NCI-H82 treated with DMSO at 0.1 percent for 48 hours (cell line): ENCODE measurements at regions not wholly inside any gene's neighbourhood (a gene's known extent, or its start where the extent isn't known, plus 50 kb on each side); places are given as distances from the start of the nearest gene placed in this dataset.

Experiments
- DNase-seq: peaks from one replicate; lab custom pipeline; 2025; ENCODE audit not compliant: unreplicated experiment; lab: John Stamatoyannopoulos, UW

- DNase-seq = no peak
Observed at GRCh38 chr16:5838071-5838470, 740.5 kb upstream of the EEF2KMT start.

DNA sequence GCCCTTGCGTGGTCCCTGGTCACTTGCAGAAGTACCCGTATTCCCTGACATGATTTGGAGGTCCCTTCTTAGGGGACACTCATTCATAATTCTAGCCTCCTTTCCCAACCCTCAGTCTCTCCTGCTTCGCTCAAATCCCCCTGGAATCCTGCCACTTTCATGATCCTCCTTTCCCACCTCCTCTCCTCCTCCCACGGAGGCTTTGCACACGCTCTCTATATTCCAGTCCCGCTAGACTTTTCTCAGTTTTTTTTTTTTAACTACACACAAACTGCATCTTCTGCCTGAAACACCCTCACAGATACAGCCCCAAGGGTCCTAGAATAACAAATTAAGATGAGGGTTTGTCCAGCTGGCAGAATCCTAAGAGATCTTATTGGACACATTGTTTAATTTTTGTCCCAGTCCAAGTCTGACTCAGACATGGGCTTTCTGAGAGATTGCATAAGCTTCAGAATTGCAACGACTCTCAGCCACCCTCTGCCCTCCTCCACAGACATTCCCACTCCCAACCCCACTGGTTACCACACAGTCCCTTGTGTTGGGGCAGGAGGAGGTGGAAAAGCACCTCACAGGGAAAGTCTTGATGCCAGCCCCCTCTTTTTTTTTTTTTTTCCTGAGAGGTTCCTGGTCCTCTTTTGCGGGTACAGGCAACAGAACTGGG, 739.5 kb upstream of the EEF2KMT start:
- no peak for DNase-seq

DNA sequence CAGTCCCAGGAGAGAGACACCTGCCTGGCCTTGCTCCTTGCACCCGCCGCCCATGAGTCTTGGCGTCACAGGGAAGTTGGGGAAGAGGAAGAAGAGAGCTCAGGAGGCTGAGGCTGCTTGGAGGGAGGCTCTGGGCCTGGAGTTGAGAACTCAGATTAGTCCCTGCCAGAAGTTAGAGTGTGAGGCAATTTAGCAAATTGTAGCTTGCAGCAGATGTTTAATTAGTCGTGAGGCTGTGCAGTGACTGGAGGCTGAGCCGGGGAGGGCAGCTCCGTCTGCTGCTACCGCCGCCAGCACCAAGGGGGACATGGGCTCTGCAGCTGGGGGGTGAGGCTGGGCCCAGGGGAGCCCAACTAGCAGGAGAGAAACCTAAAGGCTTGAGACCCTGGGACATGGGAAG, 738.3 kb upstream of the EEF2KMT start:
- peak; percentile 30 for DNase-seq

GRCh38 chr16:5826332-5826731, 728.7 kb upstream of the EEF2KMT start:
- no peak for DNase-seq

DNA sequence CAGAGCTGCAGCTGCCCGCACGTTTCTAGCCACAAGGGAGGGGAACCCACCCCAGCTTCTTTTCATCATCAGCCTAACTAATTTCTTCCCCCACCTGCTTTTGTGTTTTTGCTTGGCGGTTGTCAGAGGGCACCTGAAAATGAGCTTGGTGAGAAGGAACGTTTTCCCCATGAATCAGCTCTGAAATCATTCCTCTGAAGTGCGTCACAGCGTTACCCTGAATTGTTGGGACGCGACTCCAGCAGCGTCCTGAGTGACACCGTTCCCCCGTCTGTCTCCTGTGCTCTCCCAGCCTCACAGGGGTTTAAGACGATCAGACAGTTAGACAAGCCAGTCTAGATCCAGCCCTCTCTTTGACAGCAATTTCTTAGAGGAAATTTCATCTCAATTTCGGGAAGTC, 722.9 kb upstream of the EEF2KMT start:
- DNase-seq = no peak

GRCh38 chr16:5815570-5816237, 718.1 kb upstream of the EEF2KMT start:
- DNase-seq = no peak

DNA sequence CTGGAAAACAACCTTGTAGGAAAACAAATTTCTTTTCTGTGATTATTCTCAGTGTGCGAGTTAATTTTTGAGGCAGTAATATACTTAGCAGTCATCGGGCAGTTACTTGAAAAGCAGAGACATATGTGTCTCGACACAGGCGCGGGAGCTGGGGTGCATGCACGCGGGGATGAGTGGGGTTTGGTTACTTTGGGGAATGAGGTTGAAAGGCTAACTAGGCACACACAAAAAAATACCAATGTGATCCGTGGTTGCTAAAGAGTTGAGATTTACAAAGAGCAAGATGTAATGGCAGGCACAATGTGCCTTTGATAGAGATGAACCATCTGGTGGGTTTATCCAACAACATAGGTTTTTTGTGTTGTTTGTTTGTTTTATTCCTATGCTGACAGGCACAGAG, 703.8 kb upstream of the EEF2KMT start:
- DNase-seq = no peak

DNA sequence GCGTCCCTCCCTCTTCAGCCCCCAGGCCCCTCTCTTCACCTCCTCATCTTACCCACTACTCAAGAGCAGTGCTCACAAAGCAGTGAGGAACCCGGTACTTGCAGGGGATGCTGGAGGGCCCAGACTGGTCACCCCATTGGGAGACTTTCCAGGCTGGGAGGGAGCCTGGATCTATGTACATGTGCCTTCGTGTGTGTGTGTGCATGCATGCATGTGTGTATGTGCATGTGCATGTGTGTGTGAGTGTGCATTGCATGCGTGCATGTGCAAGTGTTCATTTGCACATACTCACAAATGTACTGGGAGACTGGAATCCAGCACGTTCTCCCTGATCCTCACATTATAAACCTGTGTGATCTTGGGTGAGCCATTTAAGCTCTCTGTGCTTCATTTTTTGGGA, 696.0 kb upstream of the EEF2KMT start:
- DNase-seq = no peak

DNA sequence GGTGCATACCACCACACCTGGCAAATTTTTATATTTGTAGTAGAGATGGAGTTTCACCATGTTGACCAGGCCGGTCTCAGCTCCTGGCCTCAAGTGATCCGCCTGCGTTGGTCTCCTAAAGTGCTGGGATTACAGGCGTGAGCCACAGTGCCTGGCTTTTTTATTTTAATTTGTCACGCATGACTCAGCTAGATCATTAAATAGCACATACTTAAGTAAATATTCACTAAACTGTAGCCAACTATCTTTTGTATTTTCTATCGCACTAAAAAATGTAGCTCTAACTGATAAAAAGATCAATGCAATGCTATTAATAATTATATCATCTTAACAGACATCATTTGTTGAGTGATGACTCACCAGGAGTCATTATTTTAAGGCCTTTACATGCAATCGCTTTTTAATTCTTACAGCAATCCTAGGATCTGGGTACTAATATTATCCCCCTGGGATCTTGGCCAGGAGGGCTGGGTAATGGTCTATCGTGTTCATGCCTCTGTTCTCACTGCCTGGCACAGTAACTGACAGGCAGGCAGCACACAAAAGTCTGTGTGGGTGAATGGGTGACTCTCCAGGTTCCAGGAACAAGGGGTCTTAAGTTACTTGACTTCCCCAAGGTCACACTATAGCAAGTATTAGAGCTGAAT, 693.5 kb upstream of the EEF2KMT start:
- no peak for DNase-seq

DNA sequence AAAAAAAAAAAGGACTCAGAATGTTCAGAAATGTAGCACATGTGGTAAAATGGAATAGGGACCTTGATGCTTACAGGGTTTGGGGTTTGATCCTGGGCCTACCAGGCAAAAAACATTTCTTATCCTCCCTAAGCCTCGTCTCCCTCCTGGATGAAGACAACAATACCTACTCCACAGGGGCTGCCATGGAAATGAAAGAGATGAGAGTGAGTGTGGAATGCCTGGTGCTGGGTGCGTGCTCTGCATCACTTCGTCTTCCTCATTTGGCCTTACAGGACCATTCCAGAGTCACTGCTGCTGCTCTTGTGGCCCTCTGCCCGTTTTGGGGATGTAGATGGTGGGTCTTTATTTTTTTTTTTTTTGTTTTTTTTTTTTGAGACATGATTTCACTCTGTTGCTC, 692.9 kb upstream of the EEF2KMT start:
- no peak for DNase-seq

GRCh38 chr16:5789033-5789432, 691.4 kb upstream of the EEF2KMT start:
- DNase-seq = peak; percentile 43

GRCh38 chr16:5781436-5781835, 683.8 kb upstream of the EEF2KMT start:
- no peak for DNase-seq

- DNase-seq = no peak
Observed at GRCh38 chr16:5776876-5777275, 679.3 kb upstream of the EEF2KMT start.

DNA sequence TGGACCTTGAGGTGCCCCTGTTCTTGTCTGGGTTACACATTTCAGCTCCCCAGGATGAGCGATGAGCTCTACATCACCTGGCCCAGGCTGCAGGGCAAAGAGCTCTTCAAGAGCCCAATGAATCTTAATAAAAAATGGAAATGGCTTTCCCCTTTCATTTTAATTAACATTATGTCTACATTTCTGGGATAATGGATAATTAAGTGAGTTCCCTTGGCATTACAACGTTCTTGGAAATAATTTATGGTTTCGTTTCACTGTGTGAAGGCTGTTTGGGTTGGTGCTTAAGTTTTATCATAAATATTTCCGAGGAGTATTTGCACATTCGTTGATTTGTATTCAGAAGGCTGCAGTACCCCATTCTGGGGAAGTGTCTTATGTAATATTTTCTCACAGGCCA, 678.3 kb upstream of the EEF2KMT start:
- DNase-seq = no peak

DNA sequence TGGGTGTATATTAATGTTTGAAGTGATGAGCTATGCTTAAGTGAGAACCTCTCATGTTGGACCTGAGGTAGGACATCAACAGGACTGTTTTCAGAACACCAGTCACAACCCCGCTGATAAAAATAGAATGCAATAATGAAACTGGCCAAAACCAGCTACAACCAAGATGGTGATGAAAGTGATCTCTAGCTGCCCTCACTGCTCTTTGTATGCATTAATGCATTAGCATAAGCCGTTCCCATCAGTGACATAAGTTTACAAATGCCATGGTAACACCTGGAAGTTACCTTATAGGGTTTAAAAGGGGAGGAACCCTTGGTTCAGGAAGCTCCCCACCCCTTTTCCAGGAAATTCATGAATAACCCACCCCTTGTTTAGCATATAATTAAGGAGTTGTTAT, 672.5 kb upstream of the EEF2KMT start:
- DNase-seq = no peak

DNA sequence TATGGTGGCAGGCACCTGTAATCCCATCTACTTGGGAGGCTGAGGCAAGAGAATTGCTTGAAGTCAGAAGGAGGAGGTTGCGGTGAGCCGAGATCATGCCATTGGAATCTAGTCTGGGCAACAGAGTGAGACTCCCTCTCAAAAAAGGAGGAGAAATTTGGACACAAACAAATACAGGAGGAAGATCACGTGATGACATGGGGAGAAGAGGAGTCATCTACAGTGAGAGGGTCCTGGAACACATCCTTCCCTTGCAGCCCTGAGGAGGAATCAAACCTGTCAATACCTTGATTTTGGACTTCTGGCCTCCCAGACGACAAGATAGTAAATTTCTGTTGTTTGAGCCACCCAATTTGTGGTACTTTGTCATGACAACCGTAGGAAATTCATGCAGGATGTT, 671.9 kb upstream of the EEF2KMT start:
- DNase-seq = no peak

- no peak for DNase-seq
Observed at GRCh38 chr16:5768445-5768844, 670.9 kb upstream of the EEF2KMT start.

GRCh38 chr16:5763176-5763575, 665.6 kb upstream of the EEF2KMT start:
- no peak for DNase-seq

- no peak for DNase-seq
Observed at GRCh38 chr16:5762362-5762761, 664.8 kb upstream of the EEF2KMT start.

DNA sequence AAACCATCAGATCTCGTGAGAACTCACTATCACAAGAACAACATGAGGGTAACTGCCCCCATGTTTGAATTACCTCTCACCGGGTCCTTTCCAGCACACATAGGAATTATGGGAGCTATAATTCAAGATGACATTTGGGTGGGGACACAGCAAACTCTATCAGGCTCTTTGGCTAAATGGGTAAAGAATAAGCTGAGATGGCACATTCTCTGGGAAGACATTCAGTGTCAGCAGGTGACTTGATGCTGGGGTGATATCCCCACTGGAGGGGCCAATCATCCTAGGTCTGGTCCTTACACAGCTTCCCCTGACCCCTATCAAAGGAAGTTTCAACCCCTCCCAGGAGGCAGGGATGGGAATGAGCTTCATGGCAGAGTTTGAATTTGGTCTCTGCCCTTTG, 664.0 kb upstream of the EEF2KMT start:
- no peak for DNase-seq

DNA sequence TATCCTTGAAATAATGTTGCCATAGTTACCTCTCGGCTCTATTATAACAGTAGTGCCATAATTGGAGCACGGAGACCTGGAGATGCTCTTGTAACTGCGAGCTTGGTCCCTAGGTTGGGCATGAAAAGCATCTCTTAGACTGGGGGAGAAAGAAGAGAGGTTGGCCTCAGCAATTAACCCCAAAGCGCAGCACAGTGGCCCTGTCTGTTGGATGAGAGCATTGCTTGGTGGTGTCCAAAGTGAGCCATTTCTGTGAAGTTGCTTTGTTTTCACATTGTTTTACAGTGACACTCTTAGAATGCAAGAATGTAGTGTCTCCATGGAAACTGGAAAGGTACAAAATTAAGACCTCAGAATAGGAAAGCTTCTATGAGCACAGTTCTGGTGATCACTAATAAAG, 660.7 kb upstream of the EEF2KMT start:
- no peak for DNase-seq

- DNase-seq = no peak
Observed at GRCh38 chr16:5756969-5757368, 659.4 kb upstream of the EEF2KMT start.

DNA sequence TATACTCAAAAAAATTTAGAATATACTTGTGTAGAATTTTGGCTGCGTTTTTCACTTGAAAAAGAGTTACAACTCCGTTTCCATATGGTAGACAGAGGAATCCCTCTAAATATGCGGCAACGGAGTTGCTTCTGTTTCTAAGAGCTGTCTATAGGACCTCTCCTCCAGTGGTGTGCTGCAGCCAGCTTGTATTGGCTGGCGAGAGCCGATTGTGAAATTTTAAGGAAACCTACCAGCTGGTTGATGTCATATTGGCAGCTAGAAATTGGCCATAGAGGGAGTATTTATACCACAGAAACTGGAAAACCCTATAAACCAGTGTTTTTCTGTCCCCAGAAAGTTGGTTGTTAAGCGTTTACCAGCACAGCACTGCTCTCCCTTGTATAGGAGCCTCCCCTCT, 655.8 kb upstream of the EEF2KMT start:
- no peak for DNase-seq
